Neural crest cell (in vitro differentiated cells): ENCODE measurements at regions not wholly inside any gene's neighbourhood (a gene's known extent, or its start where the extent isn't known, plus 50 kb on each side); places are given as distances from the start of the nearest gene placed in this dataset.
"Not testable (repeated sequence)": the region's sequence is repeated elsewhere in the genome, so short reads cannot be mapped to it uniquely, and the experiment has no call there.

Experiments used
- DNase-seq: peaks from one replicate; pipeline ENCODE4 v3.0.0; 2021; ENCODE audit warnings: low read depth, mixed read lengths, low spot score
- H3K27ac Mint-ChIP-seq: one replicate; pipeline ENCODE4 v1.8.0; 2021; ENCODE audit warnings: mild to moderate bottlenecking, mixed read lengths; ENCODE audit not compliant: unreplicated experiment
- H3K27me3 Mint-ChIP-seq: 2 replicates; pipeline ENCODE4 v1.8.0; 2021; ENCODE audit warnings: low read depth, mild to moderate bottlenecking, mixed read lengths
- H3K36me3 Mint-ChIP-seq: 2 replicates; pipeline ENCODE4 v1.8.0; 2021; ENCODE audit warnings: low read depth, mild to moderate bottlenecking, mixed read lengths
- H3K4me1 Mint-ChIP-seq: 2 replicates; pipeline ENCODE4 v1.8.0; 2021; ENCODE audit warnings: mixed read lengths
- H3K4me3 Mint-ChIP-seq: one replicate; pipeline ENCODE4 v1.8.0; 2021; ENCODE audit warnings: mild to moderate bottlenecking, mixed read lengths
- H3K9me3 Mint-ChIP-seq: 2 replicates; pipeline ENCODE4 v1.8.0; 2021; ENCODE audit warnings: mixed read lengths
- CTCF ChIP-seq: fragments of 200-600 bp; sonication (generic); conservative IDR thresholded peaks from 2 replicates; pipeline ENCODE4 v1.5.0; 2021; ENCODE audit warnings: antibody characterized with exemption, mild to moderate bottlenecking

GRCh38 chr6:170036916-170037315 is 254.0 kb downstream of the DLL1 start:
- Mint-ChIP-seq H3K27me3 (peaks cover 7% of the 10 kb centered on the region), H3K36me3 (peaks cover 3% of the 10 kb centered on the region), H3K27ac (no peak overlapping the region), H3K4me3 (no peak overlapping the region), H3K4me1 (peaks cover 35% of the 10 kb centered on the region), H3K9me3 (peaks cover 4% of the 10 kb centered on the region)
- no peak for DNase-seq
- TF ChIP-seq CTCF = no peak

DNA sequence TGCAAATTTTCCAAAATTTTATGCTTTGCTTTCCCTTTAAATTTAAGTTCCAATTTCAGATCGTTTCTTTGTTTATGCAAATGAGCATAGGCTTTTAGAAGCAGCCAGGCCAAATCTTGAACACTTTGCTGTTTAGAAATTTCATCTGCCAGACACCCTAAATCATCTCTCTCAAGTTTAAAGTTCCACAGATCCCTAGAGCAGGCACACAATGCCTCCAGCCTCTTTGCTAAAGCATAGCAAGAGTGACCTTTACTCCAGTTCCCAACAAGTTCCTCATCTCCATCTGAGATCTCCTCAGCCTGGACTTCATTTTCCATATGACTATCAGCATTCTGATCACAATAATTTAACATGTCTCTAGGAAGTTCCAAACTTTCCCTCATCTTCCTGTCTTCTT is 254.5 kb downstream of the DLL1 start:
- not testable (repeated sequence) for H3K4me3 Mint-ChIP-seq, DNase-seq, H3K27me3 Mint-ChIP-seq, H3K9me3 Mint-ChIP-seq, H3K36me3 Mint-ChIP-seq
- Mint-ChIP-seq H3K27ac (peak overlapping the region; percentile 15), H3K4me1 (peaks cover 35% of the 10 kb centered on the region)

- H3K4me3 Mint-ChIP-seq = no peak overlapping the region
- H3K27ac Mint-ChIP-seq = no peak overlapping the region
- H3K27me3 Mint-ChIP-seq = peaks cover 5% of the 10 kb centered on the region
- peaks cover 3% of the 10 kb centered on the region for H3K36me3 Mint-ChIP-seq
- peaks cover 4% of the 10 kb centered on the region for H3K9me3 Mint-ChIP-seq
- H3K4me1 Mint-ChIP-seq = peaks cover 31% of the 10 kb centered on the region
- no peak for TF ChIP-seq CTCF
- no peak for DNase-seq
Observed at GRCh38 chr6:170035901-170036304, 255.0 kb downstream of the DLL1 start.

GRCh38 chr6:170035044-170035443 is 255.8 kb downstream of the DLL1 start:
- Mint-ChIP-seq H3K4me1 (peaks cover 24% of the 10 kb centered on the region), H3K4me3 (no peak overlapping the region), H3K27me3 (peaks cover 3% of the 10 kb centered on the region), H3K27ac (no peak overlapping the region), H3K9me3 (peaks cover 4% of the 10 kb centered on the region), H3K36me3 (peaks cover 3% of the 10 kb centered on the region)
- TF ChIP-seq CTCF = no peak
- no peak for DNase-seq

DNA sequence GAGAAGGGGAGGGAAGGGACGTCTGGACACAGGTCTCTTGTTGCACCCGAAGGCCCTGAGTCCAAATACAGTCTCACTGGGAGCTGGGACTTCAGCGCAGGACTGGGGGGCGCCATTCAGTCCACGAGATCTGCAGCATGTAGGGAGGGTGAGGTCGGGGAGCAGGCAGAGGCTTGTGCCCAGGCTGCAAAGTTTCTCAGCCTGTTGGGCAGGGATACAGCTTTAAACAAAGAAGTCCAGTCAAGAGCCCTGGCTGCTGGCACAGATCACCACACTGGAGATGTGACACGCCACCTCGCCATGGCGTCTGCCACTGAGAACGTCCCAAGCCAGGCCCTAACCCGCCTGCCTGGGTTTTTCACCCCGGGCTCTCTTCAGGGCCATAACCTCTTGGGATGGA is 256.6 kb downstream of the DLL1 start:
- no peak for TF ChIP-seq CTCF
- peaks cover 24% of the 10 kb centered on the region for H3K4me1 Mint-ChIP-seq
- no peak overlapping the region for H3K4me3 Mint-ChIP-seq
- no peak for DNase-seq
- peaks cover 3% of the 10 kb centered on the region for H3K27me3 Mint-ChIP-seq
- no peak overlapping the region for H3K27ac Mint-ChIP-seq
- H3K9me3 Mint-ChIP-seq = peaks cover 4% of the 10 kb centered on the region
- H3K36me3 Mint-ChIP-seq = peaks cover 3% of the 10 kb centered on the region

GRCh38 chr6:170033666-170034065 is 257.2 kb downstream of the DLL1 start:
- Mint-ChIP-seq H3K4me3 (no peak overlapping the region), H3K27me3 (peaks cover 3% of the 10 kb centered on the region), H3K4me1 (peaks cover 20% of the 10 kb centered on the region), H3K27ac (no peak overlapping the region), H3K9me3 (peaks cover 4% of the 10 kb centered on the region), H3K36me3 (peaks cover 3% of the 10 kb centered on the region)
- no peak for DNase-seq
- no peak for TF ChIP-seq CTCF
